ENCODE measurements at regions not wholly inside any gene's neighbourhood (a gene's known extent, or its start where the extent isn't known, plus 50 kb on each side); places are given as distances from the start of the nearest gene placed in this dataset.

DNA sequence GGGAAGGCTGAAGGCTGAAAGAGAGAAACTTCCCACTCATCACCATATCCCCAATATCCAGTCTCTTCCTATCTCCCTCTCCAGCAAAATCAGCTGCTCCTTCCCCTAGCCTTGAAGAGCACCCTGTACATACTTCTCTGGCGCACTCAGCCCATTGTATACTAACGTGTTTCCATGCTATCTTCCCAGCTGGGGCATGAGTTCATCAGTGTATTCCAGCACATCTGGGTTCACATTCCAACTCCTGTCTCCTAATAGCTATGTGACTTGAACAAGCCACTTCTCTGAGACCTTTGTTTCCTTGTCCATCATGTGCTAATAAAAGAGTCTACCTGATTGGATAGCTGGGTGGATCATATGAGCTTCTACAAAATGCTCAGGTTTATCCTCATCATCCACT lies 51.1 kb upstream of the OLIG2 start:
- DNase-seq (ENCODE audit: low spot score) (no peak), ATAC-seq (ENCODE audit: low read depth) (no peak)
- Histone ChIP-seq H3K27me3 (ENCODE audit: insufficient read depth, poor library complexity, severe bottlenecking) (peaks cover 31% of the 10 kb centered on the region), H3K36me3 (ENCODE audit: low read depth) (no peaks in the 10 kb centered on the region), H3K27ac (ENCODE audit: poor library complexity, severe bottlenecking) (no peak overlapping the region), H3K9me3 (ENCODE audit: severe bottlenecking) (no peaks in the 10 kb centered on the region), H3K4me3 (ENCODE audit: severe bottlenecking) (no peak overlapping the region), H3K4me1 (ENCODE audit: insufficient read depth, poor library complexity, severe bottlenecking) (no peaks in the 10 kb centered on the region)
- TF ChIP-seq, protein P1, sequence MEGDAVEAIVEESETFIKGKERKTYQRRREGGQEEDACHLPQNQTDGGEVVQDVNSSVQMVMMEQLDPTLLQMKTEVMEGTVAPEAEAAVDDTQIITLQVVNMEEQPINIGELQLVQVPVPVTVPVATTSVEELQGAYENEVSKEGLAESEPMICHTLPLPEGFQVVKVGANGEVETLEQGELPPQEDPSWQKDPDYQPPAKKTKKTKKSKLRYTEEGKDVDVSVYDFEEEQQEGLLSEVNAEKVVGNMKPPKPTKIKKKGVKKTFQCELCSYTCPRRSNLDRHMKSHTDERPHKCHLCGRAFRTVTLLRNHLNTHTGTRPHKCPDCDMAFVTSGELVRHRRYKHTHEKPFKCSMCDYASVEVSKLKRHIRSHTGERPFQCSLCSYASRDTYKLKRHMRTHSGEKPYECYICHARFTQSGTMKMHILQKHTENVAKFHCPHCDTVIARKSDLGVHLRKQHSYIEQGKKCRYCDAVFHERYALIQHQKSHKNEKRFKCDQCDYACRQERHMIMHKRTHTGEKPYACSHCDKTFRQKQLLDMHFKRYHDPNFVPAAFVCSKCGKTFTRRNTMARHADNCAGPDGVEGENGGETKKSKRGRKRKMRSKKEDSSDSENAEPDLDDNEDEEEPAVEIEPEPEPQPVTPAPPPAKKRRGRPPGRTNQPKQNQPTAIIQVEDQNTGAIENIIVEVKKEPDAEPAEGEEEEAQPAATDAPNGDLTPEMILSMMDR (IDR thresholded peaks at IDR 0.05; ENCODE audit: poor library complexity, severe bottlenecking): no peak

DNA sequence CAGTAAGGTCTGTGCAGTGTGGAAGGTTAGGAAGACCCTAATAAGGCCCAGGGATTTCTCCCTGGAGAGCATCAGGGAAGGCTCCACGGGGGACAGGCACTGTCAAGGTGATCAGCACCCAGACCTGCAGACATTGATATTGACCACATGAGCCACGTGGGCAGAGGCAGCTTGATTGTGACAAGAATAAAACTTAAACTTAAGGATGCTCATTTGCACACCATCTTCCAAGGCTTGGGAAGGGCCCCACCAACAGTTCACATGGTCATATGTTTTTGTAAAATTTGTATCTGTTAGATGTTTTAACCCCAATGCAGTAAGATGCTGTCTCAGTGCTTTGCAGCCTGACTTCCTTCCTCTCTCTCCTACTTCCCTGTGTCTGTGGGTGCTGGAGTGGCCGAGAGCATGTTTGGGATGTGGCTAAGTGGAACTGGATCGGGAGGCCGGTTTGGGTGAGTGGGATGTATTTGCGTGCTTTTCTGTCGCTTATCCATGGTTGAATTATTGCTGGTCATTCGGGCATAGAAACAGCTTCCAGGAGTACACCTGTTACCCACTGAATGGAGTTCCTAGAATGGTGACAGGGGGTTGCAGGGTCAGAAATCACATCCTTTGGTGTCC lies 49.8 kb upstream of the OLIG2 start:
- H3K27me3 ChIP-seq (ENCODE audit: insufficient read depth, poor library complexity, severe bottlenecking): peaks cover 33% of the 10 kb centered on the region

More for the DNA sequence above, 49.8 kb upstream of the OLIG2 start:
- Histone ChIP-seq H3K36me3 (ENCODE audit: low read depth) (no peaks in the 10 kb centered on the region), H3K4me1 (ENCODE audit: insufficient read depth, poor library complexity, severe bottlenecking) (no peaks in the 10 kb centered on the region), H3K4me3 (ENCODE audit: severe bottlenecking) (no peak overlapping the region), H3K9me3 (ENCODE audit: severe bottlenecking) (no peaks in the 10 kb centered on the region), H3K27ac (ENCODE audit: poor library complexity, severe bottlenecking) (no peak overlapping the region)
- no peak for DNase-seq (ENCODE audit: low spot score)
- no peak for ATAC-seq (ENCODE audit: low read depth)
- TF ChIP-seq, protein P1 (IDR thresholded peaks at IDR 0.05; ENCODE audit: poor library complexity, severe bottlenecking): no peak
